ENCODE measurements at regions not wholly inside any gene's neighbourhood (a gene's known extent, or its start where the extent isn't known, plus 50 kb on each side); places are given as distances from the start of the nearest gene placed in this dataset.

GRCh38 chr13:90047600-90047999 is 1299.9 kb upstream of the MIR17HG start:
- no peak for TF ChIP-seq ZXDB (tag by site-specific recombination; IDR thresholded peaks at IDR 0.05)
- TF ChIP-seq ZNF404 (tag by site-specific recombination; IDR thresholded peaks at IDR 0.05) = no peak
- no peak for TF ChIP-seq ZNF140 (tag by site-specific recombination; IDR thresholded peaks at IDR 0.05)
- no peak for TF ChIP-seq CTCF (tag by site-specific recombination; IDR thresholded peaks at IDR 0.05)
- TF ChIP-seq ZBTB11 (tag by site-specific recombination; conservative IDR thresholded peaks at IDR 0.05; ENCODE audit: low read depth) = no peak
- no peak for TF ChIP-seq ATF2 (tag by site-specific recombination; IDR thresholded peaks at IDR 0.05; ENCODE audit: low read depth)
- TF ChIP-seq TSHZ1 (tag by site-specific recombination; IDR thresholded peaks at IDR 0.05; ENCODE audit: borderline replicate concordance) = no peak
- no peak for TF ChIP-seq FEZF1 (tag by site-specific recombination; IDR thresholded peaks at IDR 0.05)
- no peak for TF ChIP-seq BCL6B (tag by site-specific recombination; IDR thresholded peaks at IDR 0.05)
- no peak for TF ChIP-seq ZNF580 (tag by site-specific recombination; IDR thresholded peaks at IDR 0.05)
- TF ChIP-seq ZNF112 (tag by site-specific recombination; IDR thresholded peaks at IDR 0.05) = no peak

Data from HEK293 (cell line).